Central memory CD8-positive, alpha-beta T cell (primary cell): ENCODE measurements at regions not wholly inside any gene's neighbourhood (a gene's known extent, or its start where the extent isn't known, plus 50 kb on each side); places are given as distances from the start of the nearest gene placed in this dataset.

Source experiments
- ATAC-seq: fragments of 150-1000 bp; cut with Tn5 transposase; replicated peaks from 2 replicates; pipeline ENCODE4 v1.10.0; 2022; ENCODE audit warnings: mild to moderate bottlenecking, moderate FRiP score, moderate number of reproducible peaks; ENCODE audit not compliant: poor library complexity, severe bottlenecking; ENCODE audit errors: extremely low read depth
- DNase-seq, 2 donors: peaks; one replicate each; pipeline ENCODE4 v3.0.0; 2021; ENCODE audit warnings: low spot score in 2 of 2
- H3K27ac Mint-ChIP-seq: one replicate; pipeline ENCODE4 v1.8.0; 2022; ENCODE audit warnings: low read depth, mild to moderate bottlenecking, moderate library complexity, mixed read lengths
- H3K27me3 Mint-ChIP-seq: one replicate; pipeline ENCODE4 v1.8.0; 2022; ENCODE audit warnings: mixed read lengths
- H3K36me3 Mint-ChIP-seq: one replicate; pipeline ENCODE4 v1.8.0; 2022; ENCODE audit warnings: mild to moderate bottlenecking, moderate library complexity, mixed read lengths; ENCODE audit not compliant: insufficient read depth
- H3K4me1 Mint-ChIP-seq: one replicate; pipeline ENCODE4 v1.8.0; 2022; ENCODE audit warnings: mixed read lengths
- H3K4me3 Mint-ChIP-seq: one replicate; pipeline ENCODE4 v1.8.0; 2022; ENCODE audit warnings: mild to moderate bottlenecking, moderate library complexity, mixed read lengths
- H3K9me3 Mint-ChIP-seq: one replicate; pipeline ENCODE4 v1.8.0; 2022; ENCODE audit warnings: mixed read lengths

DNA sequence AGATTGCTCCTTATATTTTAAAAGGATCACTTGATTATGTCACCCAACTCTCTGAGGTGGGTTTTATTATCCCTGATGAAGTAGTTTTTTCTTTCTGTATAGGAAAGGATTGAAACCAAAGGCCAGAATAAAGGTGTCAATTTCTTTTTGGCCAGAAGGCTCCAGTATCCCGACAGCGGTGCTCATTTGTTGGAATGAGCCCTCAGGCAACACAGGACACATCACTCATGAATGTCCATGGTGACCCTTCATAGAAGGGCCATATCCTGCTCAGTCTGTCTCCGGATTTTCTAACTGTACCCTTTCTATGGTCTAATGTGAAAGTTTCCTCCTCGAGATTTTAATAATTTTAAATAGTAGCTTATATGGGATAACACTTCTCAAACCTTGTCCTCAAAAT lies 171.3 kb upstream of the USP24 start:
- H3K36me3 Mint-ChIP-seq = no peaks in the 10 kb centered on the region
- DNase-seq (no peak), ATAC-seq (no peak)
- H3K9me3 Mint-ChIP-seq = no peaks in the 10 kb centered on the region
- H3K27me3 Mint-ChIP-seq = peaks cover 15% of the 10 kb centered on the region
- no peak overlapping the region for H3K4me3 Mint-ChIP-seq
- H3K4me1 Mint-ChIP-seq = no peaks in the 10 kb centered on the region
- peak overlapping the region; percentile 54 for H3K27ac Mint-ChIP-seq

DNA sequence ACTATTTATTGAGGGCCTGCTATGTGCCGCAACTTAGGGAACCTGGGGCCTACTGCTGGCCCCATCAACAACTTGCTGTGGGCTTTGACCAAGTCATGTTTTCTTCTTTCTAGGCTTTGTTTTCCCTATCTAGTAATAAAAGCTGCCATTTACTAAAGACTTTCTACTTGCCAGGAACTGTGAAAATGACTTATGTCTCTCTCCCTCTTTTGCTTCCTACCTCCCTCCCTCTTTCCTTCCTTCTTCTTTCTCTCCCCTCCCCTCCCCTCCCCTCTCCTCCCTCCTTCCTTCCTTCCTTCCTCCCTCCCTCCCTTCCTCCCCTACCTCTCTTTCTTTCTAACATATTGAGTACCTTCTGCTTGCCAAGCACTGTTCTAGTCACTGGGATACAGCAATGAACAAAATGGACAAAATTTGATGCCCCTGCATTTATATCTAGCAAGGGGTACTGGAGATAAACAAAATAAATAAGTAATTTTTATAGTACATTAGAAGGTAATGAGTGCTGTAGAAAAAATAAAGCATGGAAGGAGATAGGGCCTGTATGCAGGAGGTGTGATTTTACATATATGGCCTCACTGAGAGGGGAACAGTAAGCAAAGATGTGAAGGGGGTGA lies 170.3 kb upstream of the USP24 start:
- no peaks in the 10 kb centered on the region for H3K9me3 Mint-ChIP-seq
- no peak overlapping the region for H3K27ac Mint-ChIP-seq
- peaks cover 15% of the 10 kb centered on the region for H3K27me3 Mint-ChIP-seq
- DNase-seq (no peak), ATAC-seq (no peak)
- no peaks in the 10 kb centered on the region for H3K4me1 Mint-ChIP-seq
- no peak overlapping the region for H3K4me3 Mint-ChIP-seq
- peaks cover 2% of the 10 kb centered on the region for H3K36me3 Mint-ChIP-seq

DNA sequence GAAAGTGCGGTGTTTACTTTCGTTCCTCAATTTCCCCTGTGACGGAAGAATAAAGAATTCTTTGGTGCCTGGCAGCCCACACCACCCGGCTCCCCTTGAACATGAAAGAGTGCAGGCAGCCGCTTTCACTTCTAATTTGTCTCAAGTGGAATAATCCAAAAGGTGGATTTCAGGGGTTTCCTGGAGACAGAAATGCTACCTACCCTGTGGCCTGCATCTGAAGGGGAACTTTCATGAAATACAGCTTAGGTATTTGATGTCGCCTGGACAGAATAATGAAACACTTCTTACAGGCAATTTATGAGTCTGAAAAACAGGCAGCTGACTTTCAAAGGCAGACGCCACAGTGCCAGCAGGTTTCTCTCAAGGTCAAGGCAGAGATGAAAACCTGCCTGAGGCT lies 169.5 kb upstream of the USP24 start:
- no peaks in the 10 kb centered on the region for H3K4me1 Mint-ChIP-seq
- peaks cover 14% of the 10 kb centered on the region for H3K27me3 Mint-ChIP-seq
- ATAC-seq (no peak), DNase-seq (no peak)
- peaks cover 2% of the 10 kb centered on the region for H3K36me3 Mint-ChIP-seq
- no peak overlapping the region for H3K4me3 Mint-ChIP-seq
- no peak overlapping the region for H3K27ac Mint-ChIP-seq
- no peaks in the 10 kb centered on the region for H3K9me3 Mint-ChIP-seq

DNA sequence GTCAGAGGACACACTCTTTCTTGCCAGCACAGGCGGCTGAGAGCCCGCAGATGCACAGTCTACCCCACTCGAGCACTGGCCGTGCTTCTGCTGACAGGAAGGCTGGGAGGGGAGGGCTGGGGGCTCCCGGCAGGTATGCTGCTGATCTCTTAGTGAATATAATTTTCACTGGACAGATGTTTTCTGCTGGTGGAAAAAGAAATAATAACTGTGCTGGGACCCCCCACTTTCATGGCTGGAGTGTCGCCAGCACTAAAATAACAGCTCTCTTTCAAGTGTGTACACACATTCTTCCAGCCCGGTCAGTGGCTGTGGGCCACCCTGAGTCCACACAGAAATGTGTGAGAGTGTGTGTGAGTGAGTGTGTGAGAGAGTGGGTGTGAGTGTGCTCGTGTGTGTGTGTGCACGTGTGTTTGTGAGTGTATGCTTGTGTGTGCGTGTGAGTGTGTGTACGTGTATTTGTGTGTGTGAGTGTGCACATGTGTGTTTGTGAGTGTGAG lies 167.7 kb upstream of the USP24 start:
- DNase-seq = no peak
- Mint-ChIP-seq H3K36me3 (peaks cover 2% of the 10 kb centered on the region), H3K4me3 (no peak overlapping the region), H3K27me3 (peaks cover 14% of the 10 kb centered on the region), H3K4me1 (peaks cover 12% of the 10 kb centered on the region), H3K27ac (no peak overlapping the region), H3K9me3 (no peaks in the 10 kb centered on the region)
- no peak for ATAC-seq

DNA sequence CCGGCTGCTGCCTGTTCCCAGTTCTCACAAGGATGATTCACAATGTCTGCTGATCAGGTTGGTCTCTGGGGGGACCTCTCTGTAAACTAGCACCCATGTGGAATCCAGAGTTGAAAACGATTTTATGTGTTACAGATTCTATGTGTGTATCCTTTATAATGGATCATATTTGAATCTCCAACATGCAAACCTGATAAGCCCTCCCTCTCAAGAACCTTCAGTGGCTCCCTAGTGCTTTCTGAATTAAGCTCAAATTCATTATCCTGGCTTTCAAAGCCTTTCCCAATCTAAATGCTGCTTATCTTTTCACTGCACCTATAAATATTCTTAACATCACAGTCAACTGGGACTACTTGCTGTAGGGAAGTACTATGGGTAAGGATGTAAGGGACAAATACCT lies 166.8 kb upstream of the USP24 start:
- H3K36me3 Mint-ChIP-seq = peaks cover 2% of the 10 kb centered on the region
- peaks cover 14% of the 10 kb centered on the region for H3K27me3 Mint-ChIP-seq
- H3K4me1 Mint-ChIP-seq = peaks cover 12% of the 10 kb centered on the region
- no peaks in the 10 kb centered on the region for H3K9me3 Mint-ChIP-seq
- no peak overlapping the region for H3K27ac Mint-ChIP-seq
- no peak overlapping the region for H3K4me3 Mint-ChIP-seq
- no peak for DNase-seq
- no peak for ATAC-seq

DNA sequence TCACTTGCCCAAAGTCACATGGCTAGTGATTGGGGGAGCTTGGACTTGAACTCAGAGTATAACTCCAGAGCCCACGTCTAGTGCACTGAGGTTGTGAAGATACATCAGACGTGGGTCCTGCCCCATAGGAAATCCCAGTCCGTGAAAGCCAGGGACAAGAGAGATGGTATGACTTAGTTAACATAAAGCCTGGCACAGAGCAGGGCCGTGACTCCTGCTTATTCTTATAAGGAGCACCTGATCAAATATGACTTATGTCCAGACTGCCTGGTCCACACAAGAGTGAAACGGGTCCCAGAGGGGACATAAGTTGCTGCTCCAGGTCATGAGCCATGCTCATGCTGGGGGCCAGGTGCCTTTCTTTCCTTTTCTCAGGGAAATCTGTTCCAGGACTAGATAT lies 166.3 kb upstream of the USP24 start:
- Mint-ChIP-seq H3K4me3 (no peak overlapping the region), H3K27ac (no peak overlapping the region), H3K36me3 (peaks cover 2% of the 10 kb centered on the region), H3K27me3 (peaks cover 14% of the 10 kb centered on the region), H3K4me1 (peaks cover 12% of the 10 kb centered on the region), H3K9me3 (no peaks in the 10 kb centered on the region)
- DNase-seq = no peak
- ATAC-seq = no peak

DNA sequence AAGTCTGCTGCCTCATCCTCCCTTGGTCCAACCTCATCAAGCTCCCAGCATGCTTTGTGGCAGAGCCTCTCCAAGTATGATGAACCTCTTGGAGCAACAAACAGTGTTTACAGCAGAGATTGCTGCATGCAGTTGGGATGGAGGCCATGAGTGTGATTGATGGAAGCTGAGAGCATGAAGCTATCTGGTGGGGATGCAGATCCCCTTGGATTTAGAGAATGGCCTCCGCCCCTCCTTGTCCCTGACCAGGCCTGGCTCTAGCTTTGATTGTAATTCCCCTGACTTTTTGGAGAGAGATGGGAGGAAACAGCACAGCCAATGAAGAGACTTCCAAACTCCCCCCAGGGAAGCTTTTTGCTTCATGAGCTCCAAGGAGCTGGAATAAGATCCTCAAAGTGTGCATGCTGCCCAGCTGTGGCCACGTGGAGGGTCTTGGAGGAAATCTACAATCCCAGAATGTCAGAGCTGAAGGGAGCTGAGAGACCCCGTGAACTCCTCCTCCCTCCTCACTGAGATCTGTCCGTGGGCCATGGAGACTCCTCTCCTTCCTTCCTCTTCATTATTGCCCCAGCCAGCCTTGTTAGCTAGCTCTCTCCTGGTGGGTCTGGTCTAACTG lies 165.3 kb upstream of the USP24 start:
- H3K27me3 Mint-ChIP-seq = peaks cover 14% of the 10 kb centered on the region
- no peaks in the 10 kb centered on the region for H3K9me3 Mint-ChIP-seq
- no peak for ATAC-seq
- H3K36me3 Mint-ChIP-seq = peaks cover 2% of the 10 kb centered on the region
- DNase-seq = no peak
- no peak overlapping the region for H3K27ac Mint-ChIP-seq
- no peak overlapping the region for H3K4me3 Mint-ChIP-seq
- peaks cover 12% of the 10 kb centered on the region for H3K4me1 Mint-ChIP-seq

DNA sequence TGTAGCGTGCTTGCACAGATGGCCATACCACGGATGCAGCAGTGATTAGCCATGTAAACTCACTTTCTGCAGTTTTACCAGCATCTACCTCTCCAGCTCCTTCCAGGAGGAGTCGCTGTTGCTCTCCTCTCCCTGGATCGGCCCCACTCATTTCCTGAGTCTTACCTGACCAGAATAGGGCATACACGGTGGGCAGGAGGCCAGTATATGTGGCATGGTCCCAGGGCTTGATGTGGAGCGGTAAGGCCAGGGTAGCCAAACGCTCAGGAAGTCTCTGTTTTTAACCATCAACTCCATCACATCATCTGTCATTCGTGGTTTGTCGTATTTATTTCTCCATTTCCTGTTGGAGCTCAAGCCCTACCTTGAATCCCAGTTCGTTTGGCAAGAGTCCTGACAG lies 163.4 kb upstream of the USP24 start:
- DNase-seq = no peak
- no peak for ATAC-seq
- H3K27ac Mint-ChIP-seq = no peak overlapping the region

DNA sequence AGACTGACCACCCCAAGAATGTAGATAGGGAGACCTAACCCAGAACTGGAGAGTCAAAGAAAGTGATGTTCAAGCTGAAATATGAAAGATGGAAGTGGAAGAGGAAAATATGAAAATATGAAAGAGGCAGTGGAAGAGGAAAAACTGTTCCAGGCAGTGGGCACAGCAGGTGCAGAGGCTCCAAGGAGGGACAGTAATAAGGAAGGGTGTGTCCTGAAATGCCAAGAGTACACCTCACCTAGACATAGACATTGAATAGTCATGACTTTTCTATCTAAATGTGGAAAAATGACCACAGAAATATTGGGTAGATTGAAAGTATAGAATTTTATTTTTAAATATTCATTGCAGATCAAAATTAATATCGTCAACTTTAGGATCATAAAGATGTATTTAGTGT lies 161.7 kb upstream of the USP24 start:
- H3K4me1 Mint-ChIP-seq = peaks cover 12% of the 10 kb centered on the region
- no peak for ATAC-seq
- H3K27ac Mint-ChIP-seq = no peak overlapping the region
- peaks cover 14% of the 10 kb centered on the region for H3K27me3 Mint-ChIP-seq
- peaks cover 2% of the 10 kb centered on the region for H3K36me3 Mint-ChIP-seq
- H3K9me3 Mint-ChIP-seq = no peaks in the 10 kb centered on the region
- H3K4me3 Mint-ChIP-seq = no peak overlapping the region
- no peak for DNase-seq

More for the DNA sequence above, 163.4 kb upstream of the USP24 start:
- peaks cover 12% of the 10 kb centered on the region for H3K4me1 Mint-ChIP-seq
- no peaks in the 10 kb centered on the region for H3K9me3 Mint-ChIP-seq
- H3K36me3 Mint-ChIP-seq = peaks cover 2% of the 10 kb centered on the region
- no peak overlapping the region for H3K4me3 Mint-ChIP-seq
- H3K27me3 Mint-ChIP-seq = peaks cover 14% of the 10 kb centered on the region

DNA sequence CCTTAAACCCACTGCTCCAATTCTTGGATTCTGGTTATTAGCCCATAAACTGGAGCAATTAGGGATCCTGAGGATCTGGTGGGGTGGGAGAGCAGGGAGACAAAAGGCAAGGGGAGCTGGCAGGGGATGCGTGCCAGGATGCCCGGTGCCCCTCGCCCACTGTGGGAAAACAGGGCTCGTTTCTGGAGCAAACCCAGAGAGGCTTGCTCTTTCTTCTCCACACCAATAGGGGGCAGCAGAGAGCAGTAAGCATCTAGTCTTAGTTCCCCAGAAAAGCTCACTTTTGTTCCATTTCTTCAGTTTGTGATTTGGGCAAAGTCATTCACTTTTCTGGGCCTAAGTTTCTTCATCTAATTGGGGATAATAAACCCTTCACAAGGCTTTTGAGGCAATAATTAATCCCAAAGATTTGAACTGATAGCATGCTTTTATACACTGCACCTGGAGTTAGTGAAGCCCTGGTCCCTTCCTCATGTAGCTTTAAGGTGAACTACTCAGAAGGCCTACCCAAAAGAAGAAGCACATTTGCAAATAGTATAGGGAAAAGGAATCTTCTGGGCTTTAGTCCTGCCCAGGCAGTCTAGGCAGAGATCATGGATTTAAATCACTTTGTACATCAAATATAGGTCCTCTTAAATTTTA lies 160.6 kb upstream of the USP24 start:
- no peaks in the 10 kb centered on the region for H3K9me3 Mint-ChIP-seq
- H3K27me3 Mint-ChIP-seq = peaks cover 6% of the 10 kb centered on the region
- H3K36me3 Mint-ChIP-seq = no peaks in the 10 kb centered on the region
- no peak overlapping the region for H3K27ac Mint-ChIP-seq
- ATAC-seq = no peak
- H3K4me1 Mint-ChIP-seq = peaks cover 12% of the 10 kb centered on the region
- no peak overlapping the region for H3K4me3 Mint-ChIP-seq
- no peak for DNase-seq

DNA sequence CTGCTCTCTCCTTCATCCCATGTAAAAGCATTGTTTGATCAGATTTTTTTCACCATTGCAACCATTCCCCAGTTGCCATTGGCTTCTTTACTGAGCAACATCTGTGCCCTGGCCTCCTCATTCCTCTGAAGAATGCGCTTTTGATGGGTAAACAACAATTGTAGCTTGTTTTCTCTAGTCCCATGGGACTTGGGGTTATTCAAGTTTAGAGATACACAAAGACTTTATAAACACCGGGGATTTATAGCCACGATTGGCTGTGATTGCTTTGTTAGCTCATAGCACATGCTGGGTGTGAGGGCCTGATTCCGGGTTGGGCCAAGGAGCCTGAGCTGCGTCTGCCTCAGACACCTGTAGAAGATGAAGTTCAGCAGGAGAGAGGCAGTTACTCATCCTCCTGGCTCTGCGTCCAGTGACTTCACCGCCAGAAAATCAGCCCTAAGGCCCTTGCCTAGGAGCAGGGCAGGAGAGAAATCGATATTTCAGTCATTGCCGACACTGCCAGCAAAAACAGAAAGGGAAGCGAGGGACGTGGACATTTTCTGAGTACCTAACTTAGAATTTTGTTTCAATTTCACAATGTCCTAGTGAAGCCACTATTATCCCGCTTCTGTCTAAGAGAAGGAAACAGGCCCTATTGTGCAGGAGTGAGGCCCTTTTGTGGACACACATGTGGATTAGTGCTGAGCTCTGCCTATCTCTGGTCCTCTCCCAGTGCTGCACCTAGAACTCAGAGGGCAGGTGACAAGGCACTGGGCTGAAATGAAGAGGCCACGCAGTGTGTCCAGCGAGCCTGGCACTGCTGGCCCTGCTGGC lies 159.8 kb upstream of the USP24 start:
- DNase-seq (no peak), ATAC-seq (no peak)
- H3K27ac Mint-ChIP-seq = no peak overlapping the region
- no peak overlapping the region for H3K4me3 Mint-ChIP-seq
- H3K27me3 Mint-ChIP-seq = no peaks in the 10 kb centered on the region
- no peaks in the 10 kb centered on the region for H3K9me3 Mint-ChIP-seq
- H3K36me3 Mint-ChIP-seq = no peaks in the 10 kb centered on the region
- peaks cover 12% of the 10 kb centered on the region for H3K4me1 Mint-ChIP-seq

DNA sequence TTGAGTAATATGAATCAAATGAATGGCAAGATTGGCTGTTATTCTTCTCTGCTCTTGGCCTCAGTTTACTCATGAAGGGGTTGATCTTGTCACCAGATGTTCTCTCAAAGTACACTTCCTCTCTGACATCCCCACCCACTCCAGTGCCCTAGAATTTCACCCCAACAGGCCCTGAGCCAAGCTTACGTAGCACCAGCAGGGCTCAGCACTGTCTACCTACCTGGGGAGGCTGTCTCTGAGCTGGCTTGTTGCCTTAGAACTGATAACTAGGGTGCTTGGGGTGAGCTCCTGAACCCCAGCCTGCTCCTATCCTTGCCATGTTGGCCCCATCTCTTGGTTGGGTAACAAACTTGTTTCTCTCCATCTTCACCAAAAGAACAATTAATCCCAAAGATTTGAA lies 159.1 kb upstream of the USP24 start:
- Mint-ChIP-seq H3K27me3 (no peaks in the 10 kb centered on the region), H3K36me3 (no peaks in the 10 kb centered on the region), H3K4me3 (no peak overlapping the region)

More for the DNA sequence above, 159.1 kb upstream of the USP24 start:
- no peak for ATAC-seq
- Mint-ChIP-seq H3K9me3 (no peaks in the 10 kb centered on the region), H3K27ac (no peak overlapping the region), H3K4me1 (peaks cover 8% of the 10 kb centered on the region)
- DNase-seq = no peak
